ENCODE measurements at regions not wholly inside any gene's neighbourhood (a gene's known extent, or its start where the extent isn't known, plus 50 kb on each side); places are given as distances from the start of the nearest gene placed in this dataset.
"Not testable (repeated sequence)": the region's sequence is repeated elsewhere in the genome, so short reads cannot be mapped to it uniquely, and the experiment has no call there.

GRCh38 chr13:24997367-24997967 lies 98.5 kb upstream of the PABPC3 start:
- peak; percentile 30 for DNase-seq

DNA sequence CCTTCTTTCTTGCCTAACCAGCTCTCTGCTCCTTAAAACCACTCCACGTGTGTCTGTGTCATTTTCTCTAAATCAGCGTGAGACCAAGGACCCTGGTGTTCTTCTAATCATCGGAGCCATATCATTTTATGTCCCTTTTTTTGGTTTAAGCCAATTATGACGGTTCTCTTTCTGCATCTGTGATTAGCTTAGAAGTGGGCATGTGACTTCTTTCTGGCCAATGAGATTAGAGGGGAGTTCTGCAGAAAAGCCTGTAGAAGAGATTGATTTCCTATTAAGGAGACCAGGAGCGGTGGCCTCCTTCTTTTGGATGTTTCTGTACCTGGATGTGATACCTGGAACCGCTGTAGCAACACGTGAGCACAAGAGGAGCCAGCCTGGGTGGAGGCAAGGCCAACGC lies 97.5 kb upstream of the PABPC3 start:
- DNase-seq: no peak

DNA sequence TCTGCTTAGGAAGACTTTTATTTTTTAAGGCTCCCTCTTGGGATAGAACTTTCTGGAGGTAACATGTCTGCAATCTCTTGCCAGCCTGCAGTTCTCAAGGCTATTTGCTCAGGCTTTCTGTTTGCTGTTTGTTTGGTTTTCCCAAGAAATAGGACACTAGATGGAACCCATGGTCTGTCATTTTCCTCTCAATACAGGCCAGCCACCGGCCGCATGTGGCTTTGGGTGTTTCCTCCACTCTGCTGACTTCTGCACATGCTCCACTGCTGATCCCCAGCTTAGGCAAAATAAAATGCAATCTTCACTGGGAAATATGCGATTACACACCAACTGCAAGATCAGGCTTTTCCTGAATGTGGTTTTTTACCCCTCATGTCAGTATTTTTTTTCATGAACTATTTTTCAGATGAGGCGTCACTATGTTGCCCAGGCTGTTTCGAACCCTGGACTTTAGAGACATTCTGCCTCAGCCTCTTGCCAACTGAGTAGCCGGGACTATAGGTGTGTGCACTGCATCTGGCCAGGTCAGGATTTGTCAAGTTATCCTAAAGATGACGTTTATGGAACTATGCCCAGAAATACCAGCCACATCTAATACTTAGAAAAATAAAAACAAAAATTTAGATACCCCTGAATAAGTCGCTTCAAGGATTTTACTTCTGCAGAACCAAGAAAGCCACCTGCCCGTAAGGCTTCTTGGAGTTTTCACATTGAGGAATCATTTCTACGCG lies 94.3 kb upstream of the PABPC3 start:
- DNase-seq: no peak

DNA sequence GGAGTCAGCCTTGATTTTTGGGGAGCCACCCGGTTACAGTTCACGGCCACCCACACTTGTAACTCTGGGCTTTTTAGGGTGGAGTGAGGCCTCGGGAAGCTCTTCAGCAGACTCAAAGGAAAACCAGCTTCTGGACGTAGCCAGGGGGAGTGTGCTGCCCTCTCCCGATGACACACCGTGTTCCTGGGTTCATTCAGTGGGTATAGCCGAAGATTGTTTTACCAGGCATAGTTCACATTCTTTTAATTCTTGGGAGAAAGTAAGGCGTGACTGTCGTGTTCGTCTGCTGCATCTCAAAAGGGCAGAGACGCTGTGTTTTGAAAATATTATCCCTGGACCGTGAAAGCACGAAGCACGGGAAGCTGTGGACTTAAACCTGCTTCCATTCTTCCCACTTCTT lies 93.6 kb upstream of the PABPC3 start:
- DNase-seq: peak; percentile 64

GRCh38 chr13:25004489-25004888 lies 91.4 kb upstream of the PABPC3 start:
- DNase-seq: not testable (repeated sequence)

DNA sequence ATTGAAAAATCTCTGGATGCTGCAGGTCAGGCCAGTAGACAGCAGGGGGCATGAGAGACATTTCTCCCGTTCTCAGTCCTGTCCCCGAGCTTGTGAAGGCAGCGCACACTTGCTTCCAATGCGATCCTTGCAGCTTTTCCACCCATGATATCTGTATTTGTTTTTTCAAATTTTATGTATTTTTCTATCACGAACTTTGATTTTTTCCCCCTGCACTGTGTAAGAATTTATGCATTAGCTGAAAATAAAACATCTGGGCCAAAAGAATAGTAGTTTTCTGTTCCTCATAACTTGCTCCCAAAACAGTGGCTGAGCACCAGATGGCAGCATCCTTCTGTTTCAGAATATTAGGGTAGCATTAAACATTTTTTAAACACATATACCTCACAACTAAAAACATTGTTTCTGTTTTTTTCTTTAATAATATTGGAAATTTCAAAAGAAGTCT lies 90.9 kb upstream of the PABPC3 start:
- peak; percentile 16 for DNase-seq

DNA sequence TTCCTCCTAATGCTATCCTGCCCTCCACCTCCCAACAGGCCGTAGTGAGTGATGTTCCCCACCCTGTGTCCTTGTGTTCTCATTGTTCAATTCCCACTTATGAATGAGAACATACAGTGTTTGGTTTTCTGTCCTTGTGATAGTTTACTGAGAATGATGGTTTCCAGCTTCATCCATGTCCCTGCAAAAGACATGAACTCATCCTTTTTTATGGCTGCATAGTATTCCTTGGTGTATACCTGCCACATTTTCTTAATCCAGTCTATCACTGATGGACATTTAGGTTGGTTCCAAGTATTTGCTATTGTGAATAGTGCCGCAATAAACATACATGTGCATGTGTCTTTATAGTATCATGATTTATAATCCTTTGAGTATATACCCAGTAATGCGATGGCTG lies 88.5 kb upstream of the PABPC3 start:
- not testable (repeated sequence) for DNase-seq

GRCh38 chr13:25014398-25014973 lies 81.5 kb upstream of the PABPC3 start:
- DNase-seq: not testable (repeated sequence)

- DNase-seq: not testable (repeated sequence)
These were observed 78.8 kb upstream of the PABPC3 start for GRCh38 chr13:25017176-25017575.

DNA sequence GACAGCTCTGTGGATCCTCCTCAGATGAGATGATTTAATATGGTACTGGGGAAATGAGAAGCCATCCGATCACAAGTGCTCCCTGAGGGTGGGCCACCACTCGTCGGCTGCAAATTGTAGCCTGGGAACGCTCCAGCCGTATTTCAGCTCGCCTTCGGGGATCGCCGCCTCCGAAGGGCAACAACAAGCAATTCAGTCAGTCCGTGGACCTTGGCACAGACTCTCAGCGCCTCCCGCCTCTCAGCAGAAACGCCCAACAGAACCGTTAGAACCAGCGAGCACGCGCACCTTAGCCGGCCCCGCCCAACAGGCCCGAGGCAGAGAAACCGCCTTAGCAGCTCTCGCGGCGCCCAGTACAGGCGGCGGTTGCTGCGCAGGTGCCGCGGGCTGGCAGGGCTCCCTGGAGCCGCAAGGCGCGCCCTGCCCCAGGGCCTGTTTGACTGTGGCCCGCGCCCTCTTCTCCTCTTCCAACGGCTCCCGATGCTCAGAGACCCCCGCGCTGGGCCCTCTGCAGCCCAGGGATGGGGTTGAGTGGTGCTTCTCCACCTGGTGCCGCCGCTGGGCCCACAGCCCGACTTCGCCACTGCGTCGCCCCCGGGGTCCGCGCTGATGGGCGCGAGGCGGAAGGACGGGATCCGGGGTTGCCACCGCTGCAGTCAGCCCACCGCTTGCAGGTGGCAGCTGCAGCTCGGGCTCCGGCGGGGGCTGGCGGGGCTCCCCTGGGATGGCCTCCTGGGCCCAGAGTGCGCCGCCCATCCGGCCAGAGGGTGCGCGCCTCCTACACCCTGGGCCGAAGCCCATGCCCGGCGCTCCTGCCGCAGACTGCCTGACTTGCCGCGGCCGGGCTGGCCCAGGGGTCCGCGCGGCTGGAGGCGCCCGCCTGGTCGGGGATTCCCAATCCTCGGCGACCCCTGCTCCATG lies 77.9 kb upstream of the PABPC3 start:
- DNase-seq: not testable (repeated sequence)

GRCh38 chr13:25018729-25019115 lies 77.2 kb upstream of the PABPC3 start:
- DNase-seq: no peak

DNA sequence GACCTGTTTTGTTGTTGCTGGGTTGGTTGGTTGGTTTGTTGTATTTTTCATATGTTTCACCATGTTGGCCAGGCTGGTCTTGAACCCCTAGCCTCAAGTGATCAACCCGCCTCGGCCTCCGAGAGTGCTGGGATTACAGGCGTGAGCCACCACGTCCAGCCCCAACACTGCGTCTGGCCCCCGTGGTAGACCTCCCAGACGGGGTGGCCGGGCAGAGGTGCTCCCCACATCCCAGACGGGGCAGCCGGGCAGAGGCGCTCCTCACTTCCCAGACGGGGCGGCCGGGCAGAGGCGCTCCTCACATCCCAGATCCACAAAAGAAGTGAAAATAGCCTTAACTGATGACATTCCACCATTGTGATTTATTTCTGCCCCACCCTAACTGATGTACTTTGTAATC lies 76.2 kb upstream of the PABPC3 start:
- not testable (repeated sequence) for DNase-seq

DNA sequence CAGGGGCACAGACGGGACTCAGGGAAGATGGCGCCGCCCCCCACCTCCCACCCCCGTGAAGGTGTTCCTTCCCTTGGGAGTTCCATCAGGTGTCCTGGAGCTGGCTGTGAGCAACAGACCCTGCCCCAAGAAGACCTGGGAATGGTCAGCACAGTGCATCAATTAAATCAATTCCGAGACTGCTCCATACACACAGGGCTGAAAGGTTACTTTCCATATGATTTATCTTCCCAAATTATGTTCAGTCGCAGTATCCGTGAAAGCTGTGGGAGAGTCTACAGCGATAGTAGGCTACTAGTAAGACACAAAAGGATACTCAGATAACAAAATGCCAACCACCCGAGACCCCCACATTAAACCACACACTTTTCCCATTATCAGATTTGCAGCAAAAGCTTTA lies 71.8 kb upstream of the PABPC3 start:
- no peak for DNase-seq

GRCh38 chr13:25032160-25032559 lies 63.8 kb upstream of the PABPC3 start:
- DNase-seq: no peak

- no peak for DNase-seq
These were observed 61.8 kb upstream of the PABPC3 start for GRCh38 chr13:25034173-25034572.

DNA sequence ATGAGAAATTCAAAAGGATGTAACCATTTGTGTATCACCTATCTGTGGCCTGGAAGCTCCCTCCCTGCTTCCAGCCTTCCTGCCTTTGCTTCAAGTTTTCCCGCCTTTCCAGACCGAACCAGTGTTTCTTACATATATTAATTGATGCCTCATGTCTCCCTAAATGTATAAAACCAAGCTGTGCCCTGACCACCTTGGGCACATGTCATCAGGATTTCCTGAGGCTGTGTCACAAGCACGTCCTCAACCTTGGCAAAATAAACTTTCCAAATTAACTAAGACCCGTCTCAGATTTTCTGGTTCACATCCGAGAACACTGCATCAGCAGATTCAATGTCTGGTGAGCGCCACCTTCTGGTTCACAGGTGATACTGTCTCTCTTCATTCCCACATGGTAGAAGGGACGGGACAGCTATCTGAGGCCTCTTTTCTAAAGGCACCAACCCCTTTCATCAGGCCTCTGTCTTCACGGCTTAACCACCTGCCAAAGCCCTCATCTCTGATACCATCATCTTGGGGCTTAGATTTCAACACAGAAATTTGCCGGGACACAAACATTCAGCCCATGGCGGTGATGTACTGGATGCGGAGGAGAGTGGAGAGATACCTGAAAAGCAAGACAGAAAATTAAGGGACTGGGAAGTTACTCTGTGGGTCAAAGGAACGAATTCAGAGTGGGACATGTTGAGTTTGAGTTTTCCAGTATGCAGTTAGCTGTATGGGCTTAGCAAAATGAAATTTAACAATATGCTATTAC lies 58.7 kb upstream of the PABPC3 start:
- DNase-seq: peak; percentile 56

DNA sequence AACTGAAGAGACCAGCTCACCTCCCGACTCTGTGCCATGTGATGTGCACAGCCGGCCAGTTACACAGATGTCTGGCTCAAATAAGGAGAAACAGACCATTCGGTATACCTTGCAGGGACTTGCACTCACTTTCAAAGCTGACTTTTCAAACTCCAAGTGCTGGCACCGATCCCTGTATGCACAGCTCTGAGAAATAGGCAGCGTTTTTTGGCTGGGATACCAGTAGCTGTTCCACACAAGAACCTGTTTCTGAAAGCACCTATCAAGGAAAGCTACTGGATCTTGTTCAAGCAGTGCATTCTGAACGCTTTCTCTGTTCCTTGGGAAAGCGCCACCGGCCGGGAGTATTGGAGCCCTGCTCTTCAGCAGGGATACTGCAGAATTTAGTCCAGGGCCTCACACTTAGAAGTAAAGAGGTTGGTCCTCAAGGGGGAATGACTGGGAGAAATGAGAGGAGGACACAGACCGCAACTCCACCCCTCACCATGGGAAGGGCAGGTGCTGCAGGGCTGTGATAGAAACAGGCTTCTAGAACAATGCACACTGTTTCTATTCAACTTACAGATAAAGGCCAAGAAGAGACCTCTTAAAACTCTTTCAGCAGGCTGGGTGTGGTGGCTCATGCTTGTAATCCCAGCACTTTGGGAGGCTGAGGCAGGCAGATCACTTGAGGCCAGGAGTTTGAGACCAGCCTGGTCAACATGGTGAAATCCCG lies 53.6 kb upstream of the PABPC3 start:
- no peak for DNase-seq

GRCh38 chr13:25044071-25044470 lies 51.9 kb upstream of the PABPC3 start:
- no peak for DNase-seq

Measured in fibroblast of skin of scalp (primary cell).